Epithelial cell of esophagus (primary cell): ENCODE measurements at regions not wholly inside any gene's neighbourhood (a gene's known extent, or its start where the extent isn't known, plus 50 kb on each side); places are given as distances from the start of the nearest gene placed in this dataset.

ENCODE experiments used
- DNase-seq: peaks from one replicate; pipeline ENCODE4 v3.0.0; 2010; ENCODE audit warnings: low read depth
- H3K4me3 ChIP-seq: 2 replicates; pipeline ENCODE4 v1.5.1; 2011; ENCODE audit warnings: mild to moderate bottlenecking, low read length, control low read depth
- TF ChIP-seq, protein P1 (sequence below): IDR thresholded peaks from 2 replicates; pipeline ENCODE4 v1.5.1; 2011; ENCODE audit warnings: low read depth, mild to moderate bottlenecking, low read length, control low read depth, inconsistent platforms; ENCODE audit not compliant: insufficient read depth; ENCODE audit errors: missing control alignments

DNA sequence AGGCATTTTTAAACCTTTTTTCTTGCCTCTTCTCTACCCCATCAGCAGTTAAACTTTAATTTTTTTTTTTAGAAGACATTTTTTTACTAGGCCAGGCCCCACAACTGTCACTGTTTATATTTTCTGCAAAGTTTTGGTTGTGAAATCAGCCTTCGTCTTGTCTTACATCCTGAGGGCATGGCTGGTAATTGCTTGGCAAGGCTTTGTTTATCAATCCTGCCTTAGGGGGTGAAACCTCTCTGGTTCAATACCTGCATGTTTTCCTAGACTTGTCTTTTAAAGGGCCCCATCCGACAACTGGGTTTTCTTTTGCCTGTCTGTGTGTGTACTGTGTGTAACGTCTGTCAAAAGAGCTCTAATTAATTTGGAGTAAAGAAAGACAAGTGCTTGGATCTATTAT, 330.0 kb upstream of the CWC22 start:
- DNase-seq: no peak
- H3K4me3 ChIP-seq: no peak overlapping the region
- TF ChIP-seq, protein P1, sequence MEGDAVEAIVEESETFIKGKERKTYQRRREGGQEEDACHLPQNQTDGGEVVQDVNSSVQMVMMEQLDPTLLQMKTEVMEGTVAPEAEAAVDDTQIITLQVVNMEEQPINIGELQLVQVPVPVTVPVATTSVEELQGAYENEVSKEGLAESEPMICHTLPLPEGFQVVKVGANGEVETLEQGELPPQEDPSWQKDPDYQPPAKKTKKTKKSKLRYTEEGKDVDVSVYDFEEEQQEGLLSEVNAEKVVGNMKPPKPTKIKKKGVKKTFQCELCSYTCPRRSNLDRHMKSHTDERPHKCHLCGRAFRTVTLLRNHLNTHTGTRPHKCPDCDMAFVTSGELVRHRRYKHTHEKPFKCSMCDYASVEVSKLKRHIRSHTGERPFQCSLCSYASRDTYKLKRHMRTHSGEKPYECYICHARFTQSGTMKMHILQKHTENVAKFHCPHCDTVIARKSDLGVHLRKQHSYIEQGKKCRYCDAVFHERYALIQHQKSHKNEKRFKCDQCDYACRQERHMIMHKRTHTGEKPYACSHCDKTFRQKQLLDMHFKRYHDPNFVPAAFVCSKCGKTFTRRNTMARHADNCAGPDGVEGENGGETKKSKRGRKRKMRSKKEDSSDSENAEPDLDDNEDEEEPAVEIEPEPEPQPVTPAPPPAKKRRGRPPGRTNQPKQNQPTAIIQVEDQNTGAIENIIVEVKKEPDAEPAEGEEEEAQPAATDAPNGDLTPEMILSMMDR: no peak

DNA sequence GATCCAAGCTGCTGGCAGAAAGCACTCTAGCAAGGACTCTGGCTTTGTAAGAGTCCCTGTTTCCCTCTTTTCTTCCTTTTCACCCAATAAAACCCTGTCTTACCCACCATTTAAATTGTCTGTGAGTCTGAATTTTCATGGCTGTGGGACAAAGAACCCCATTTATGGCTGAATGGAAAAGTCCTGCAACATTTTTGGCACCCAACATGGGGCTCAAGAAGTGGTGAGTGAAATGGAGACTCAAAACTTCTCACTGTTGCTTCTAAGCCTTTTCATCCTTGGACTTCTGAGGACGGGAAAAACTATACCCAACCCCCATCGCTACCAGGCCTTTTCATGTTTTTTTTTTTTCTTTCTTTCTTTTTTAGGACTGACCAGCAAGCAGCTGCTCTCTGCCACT, 329.5 kb upstream of the CWC22 start:
- DNase-seq: no peak
- no peak overlapping the region for H3K4me3 ChIP-seq
- TF ChIP-seq, protein P1: no peak

DNA sequence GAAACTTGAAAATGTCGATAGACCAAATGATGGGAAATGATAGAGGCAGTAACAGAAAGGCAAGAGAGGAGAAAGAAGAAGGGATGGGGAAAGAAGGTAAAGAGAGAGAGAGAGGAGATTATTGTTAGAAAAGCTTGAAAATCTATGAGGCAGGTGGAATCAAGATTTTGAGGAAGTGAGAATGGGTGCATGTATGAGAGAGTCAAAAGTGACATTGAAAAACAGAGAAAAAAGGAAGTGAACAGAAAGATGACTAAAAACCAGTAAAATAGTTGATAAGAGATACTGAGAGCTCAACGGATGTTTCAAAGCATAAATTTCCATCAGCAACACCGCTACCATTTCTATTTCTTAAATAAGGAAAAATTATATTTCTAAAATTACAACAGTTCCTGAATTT, 327.4 kb upstream of the CWC22 start:
- H3K4me3 ChIP-seq: no peak overlapping the region
- TF ChIP-seq, protein P1: no peak
- no peak for DNase-seq

DNA sequence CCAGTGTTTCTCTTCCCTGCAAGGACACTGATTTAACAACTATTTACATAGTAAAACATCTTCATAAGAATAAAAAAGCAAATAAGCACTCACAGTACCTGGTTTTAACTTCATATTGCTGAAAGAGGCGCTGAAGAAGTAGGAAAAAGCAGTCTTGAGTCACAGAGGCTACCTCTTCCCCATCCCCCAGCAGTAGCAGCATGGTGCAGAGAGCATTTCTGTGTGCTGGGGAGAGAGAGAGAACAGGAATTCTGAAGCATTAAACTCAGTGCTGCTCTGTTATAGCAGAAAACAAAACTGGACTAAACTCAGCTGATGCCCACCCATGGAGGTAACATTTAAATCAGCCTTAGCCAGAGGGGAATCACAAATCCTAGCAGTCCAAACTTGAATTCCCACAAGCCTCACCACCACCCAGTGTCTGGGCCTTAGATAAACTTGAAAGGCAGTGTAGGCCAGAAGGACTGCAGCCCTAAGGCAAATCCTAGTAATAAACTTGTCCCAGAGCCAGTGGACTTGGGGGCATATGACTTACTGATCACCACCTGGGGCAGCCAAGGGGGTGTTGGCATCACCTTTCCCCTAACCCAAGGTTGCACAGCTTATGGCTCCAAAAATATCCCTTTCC, 321.8 kb upstream of the CWC22 start:
- no peak overlapping the region for H3K4me3 ChIP-seq
- TF ChIP-seq, protein P1: no peak
- DNase-seq: no peak

- TF ChIP-seq, protein P1: no peak
- no peak for DNase-seq
- H3K4me3 ChIP-seq: no peak overlapping the region
These were observed 320.1 kb upstream of the CWC22 start for GRCh38 chr2:180327185-180327584.

DNA sequence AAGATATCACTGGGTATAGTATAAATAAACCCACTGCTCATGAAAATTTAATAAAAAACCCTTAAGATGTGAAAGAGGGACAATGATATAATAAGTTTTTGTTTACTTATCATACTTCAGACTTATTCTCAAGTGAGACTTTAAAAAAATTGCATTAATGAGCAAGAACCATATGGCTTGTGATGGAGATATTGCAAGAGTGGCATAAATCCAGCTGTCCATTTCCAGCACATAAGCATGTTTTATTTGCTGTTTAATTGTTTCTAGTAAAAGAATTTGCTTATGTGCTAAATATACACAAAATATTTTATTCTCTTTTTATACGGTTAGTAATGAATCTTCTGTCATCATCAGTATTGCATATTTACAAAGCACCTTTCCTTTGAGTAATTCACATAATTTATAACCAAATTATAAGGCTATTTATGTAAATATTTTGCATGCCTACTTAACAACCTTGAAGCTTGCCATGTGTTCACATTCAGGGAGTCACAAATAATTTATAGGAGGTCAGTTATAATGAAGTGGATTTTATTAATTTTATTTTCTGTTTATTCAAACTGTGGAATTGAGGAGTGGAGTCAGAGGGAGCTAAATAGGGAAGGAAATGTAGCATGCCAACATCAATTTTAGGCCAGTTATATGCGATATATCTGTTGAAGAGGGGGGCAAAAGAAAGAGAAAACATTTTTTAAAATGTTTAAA, 318.5 kb upstream of the CWC22 start:
- TF ChIP-seq, protein P1: no peak
- no peak for DNase-seq
- no peak overlapping the region for H3K4me3 ChIP-seq

- peak; percentile 77 for DNase-seq
- H3K4me3 ChIP-seq: no peak overlapping the region
- TF ChIP-seq, protein P1: no peak
These were observed 317.1 kb upstream of the CWC22 start for GRCh38 chr2:180324182-180324581.
